Stimulated activated CD4-positive, alpha-beta T cell treated with anti-CD3 and anti-CD28 coated beads, Interleukin-15, amount 100 ng/mL, for 24 hours (primary cell): ENCODE measurements at regions not wholly inside any gene's neighbourhood (a gene's known extent, or its start where the extent isn't known, plus 50 kb on each side); places are given as distances from the start of the nearest gene placed in this dataset.

Source experiments
- DNase-seq: peaks from one replicate; pipeline ENCODE4 v3.0.0-alpha.2; 2020

DNA sequence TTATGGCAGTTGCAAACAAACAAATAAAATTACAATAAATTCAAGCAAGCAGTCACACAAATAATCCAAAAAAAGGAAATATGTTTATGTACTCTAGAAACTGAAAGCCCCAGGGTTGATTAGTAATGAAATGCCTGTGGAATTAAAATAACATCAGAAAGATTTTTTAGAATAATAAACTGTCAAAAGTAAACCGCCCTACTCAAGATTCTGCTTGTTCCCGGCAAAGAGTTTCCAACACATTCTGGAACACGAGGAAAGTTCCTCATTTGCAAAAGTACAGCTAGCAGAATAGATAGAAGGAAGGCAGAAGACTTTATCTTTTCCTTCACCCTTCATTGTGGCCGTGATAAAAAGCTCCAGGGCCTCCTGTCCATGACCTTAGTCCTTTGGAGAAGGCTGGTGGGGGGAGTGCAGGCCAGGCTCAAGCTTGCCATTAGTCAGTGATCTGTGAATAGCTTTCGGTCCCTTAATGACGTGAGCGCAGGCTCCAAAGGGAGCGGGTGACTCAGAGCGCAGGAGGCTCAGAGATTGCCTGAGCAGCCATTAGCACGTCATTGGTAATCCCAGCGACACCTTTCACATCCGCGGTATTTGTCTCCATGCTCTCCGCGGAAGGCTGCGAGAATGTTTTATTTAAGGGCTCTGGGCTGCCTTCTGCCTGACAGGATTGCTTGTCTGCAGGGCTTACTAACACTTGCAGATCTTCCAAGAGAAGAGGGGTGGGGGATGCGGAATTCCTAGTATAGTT, 458.3 kb downstream of the METTL15 start:
- peak; percentile 2 for DNase-seq

GRCh38 chr11:28559492-28559891, 451.3 kb downstream of the METTL15 start:
- no peak for DNase-seq

DNA sequence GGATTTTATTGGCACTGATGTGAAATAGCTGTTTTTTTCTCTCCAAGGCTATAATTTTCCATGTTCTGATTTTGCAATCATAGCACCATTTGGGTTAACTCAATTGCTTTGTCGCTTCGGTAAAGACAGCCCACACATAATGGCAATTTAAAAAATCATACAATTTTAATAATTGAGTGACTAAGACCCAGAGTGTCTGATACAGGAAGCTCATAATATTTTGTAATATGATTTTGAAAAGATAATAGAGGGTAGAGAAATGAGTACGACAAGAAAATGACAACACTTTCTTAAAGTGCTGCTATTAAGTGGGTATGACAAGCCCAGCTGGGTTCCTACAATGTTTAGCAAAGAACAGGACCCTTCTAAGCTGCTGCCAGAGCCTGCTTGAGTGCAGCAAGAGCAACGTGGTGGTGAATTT, 439.1 kb downstream of the METTL15 start:
- no peak for DNase-seq

DNA sequence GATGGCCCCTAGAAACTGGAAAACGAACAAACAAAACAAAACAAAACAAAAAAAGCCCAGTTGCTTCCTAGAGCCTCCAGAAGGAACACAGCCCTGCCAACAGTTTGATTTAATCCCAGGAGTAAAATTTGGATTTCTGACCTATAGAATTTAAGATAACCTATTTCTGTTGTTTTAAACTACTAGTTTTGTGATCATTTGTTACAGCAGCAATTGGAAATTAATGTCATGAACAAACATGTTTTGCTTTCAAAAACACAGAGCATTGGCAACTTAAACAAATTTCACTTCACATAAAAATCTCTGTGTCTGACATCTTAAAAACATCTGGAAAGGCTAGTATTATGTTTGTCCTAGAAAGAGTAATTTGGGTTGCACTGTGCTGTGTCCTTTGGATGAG, 437.3 kb downstream of the METTL15 start:
- no peak for DNase-seq

GRCh38 chr11:28542561-28542960, 434.4 kb downstream of the METTL15 start:
- DNase-seq, result no peak

GRCh38 chr11:28539239-28540030, 431.2 kb downstream of the METTL15 start:
- no peak for DNase-seq

DNA sequence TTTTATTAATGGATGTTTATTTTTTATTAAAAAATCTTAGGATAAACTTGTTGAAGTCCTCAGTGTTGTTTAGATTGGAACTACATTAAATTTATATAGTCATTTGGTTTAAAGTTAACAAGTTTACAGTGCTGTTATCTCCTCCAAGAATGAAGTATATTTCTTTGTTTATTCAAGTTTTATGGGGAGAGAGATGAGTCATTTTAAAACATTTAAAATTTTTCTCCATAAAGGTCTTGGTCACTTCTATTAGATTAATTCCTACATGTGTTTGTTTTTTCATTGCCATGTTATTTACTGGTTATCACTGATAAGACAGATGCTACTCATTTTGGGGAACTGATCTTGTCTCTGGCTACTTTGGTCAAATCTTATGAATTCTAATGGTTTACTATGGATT, 429.6 kb downstream of the METTL15 start:
- no peak for DNase-seq

DNA sequence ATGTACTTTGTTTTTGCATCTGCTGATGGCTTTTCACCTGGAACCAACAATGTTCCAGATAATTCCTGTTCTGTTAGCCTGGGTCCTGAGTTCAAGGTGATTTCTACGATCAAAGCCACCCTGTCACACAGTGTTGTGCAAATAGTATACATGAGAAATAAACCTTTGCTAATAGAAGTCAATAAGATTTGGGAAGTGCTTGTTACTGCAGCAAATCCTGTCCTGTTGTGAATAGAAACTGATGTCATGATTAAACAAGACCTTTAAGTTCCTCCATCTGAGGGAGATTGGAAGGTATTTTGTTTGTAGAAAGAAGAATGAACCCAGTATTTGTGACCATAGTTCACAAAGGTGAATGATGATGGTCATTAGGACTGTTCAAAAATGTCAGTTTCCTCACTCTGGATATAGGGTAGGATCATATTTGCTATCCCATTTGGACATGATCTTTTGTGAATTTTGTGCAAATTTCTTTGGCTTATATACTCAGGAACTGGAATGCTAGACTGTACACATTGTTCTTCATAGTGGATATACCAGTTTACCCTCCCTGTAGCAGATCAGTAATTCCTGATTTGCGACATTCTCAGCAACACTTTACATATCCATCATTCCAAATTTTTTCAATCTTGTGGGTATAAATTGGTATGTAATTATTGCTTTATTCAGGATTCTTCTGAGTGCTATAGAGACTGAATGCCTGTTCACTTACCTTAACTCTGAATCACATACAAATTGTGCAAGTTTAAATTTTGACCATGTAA, 428.5 kb downstream of the METTL15 start:
- DNase-seq, result no peak

DNA sequence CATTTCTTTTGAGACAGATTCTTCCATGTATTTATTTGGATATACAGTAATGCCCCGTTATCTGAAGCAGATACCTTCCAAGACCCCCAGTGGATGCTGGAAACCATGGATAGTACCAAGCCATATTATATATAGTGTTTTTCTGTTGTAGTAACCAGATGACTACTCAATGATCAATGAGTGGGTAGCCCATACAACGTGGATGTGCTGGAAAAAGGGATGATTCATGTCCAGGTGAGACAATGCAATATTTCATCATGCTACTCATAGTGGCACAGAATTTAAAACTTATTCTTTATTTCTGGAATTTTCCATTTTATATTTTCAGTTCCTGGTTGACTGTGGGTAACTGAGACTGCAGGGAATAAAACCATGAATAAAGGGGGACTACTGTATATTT, 427.5 kb downstream of the METTL15 start:
- DNase-seq, result no peak

GRCh38 chr11:28529540-28530410, 421.6 kb downstream of the METTL15 start:
- DNase-seq, result no peak

- DNase-seq, result no peak
These were observed 420.9 kb downstream of the METTL15 start for GRCh38 chr11:28529046-28529445.

GRCh38 chr11:28528217-28528616, 420.0 kb downstream of the METTL15 start:
- DNase-seq, result no peak

- no peak for DNase-seq
These were observed 418.2 kb downstream of the METTL15 start for GRCh38 chr11:28526406-28526751.

DNA sequence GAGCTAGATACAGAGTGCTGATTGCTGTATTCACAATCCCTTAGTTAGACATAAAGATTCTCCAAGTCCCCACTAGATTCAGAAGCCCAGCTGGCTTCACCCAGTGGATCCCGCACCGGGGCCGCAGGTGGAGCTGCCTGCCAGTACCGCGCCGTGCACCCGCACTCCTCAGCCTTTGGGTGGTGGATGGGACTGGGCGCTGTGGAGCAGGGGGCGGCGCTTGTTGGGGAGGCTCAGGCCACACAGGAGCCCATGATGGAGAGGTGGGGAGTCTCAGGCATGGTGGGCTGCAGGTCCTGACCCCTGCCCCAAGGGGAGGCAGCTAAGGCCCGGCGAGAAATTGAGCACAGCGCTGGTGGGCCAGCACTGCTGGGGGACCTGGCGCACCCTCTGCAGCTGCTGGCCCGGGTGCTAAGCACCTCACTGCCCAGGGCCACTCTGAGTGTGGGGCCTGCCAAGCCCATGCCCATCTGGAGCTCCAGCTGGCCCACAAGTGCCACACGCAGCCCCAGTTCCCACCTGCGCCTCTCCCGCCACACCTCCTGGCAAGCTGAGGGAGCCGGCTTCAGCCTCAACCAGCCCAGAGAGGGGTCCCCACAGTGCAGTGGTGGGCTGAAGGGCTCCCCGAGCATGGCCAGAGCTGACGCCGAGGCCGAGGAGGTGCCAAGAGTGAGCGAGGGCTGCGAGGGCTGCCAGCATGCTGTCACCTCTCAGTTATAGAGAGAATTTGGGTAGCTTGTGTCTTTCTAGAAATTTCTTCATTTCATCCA, 417.6 kb downstream of the METTL15 start:
- no peak for DNase-seq

GRCh38 chr11:28524098-28524497, 415.9 kb downstream of the METTL15 start:
- DNase-seq, result no peak

- no peak for DNase-seq
These were observed 412.9 kb downstream of the METTL15 start for GRCh38 chr11:28521075-28521474.

GRCh38 chr11:28520291-28520690, 412.1 kb downstream of the METTL15 start:
- no peak for DNase-seq

- DNase-seq, result no peak
These were observed 410.6 kb downstream of the METTL15 start for GRCh38 chr11:28518825-28519224.

- DNase-seq, result no peak
These were observed 409.4 kb downstream of the METTL15 start for GRCh38 chr11:28517621-28518020.

DNA sequence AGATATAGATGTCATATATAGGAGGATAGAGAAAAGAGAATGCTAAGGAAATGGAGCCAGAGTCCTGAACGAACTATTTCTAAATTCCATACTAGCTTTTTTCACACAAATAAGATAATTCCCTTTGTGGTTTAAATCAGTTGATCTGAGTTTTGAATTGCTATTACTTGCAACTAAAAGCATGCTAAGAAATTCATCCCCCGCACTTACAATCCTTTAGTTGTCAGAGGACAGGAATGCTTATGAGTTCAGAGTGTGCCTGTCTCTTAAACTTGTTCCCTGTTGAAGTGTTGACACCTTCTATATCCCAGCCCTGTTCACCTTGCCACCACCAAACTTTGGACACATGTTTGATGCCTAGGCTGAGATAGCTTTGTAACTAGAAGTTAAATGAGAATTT, 406.2 kb downstream of the METTL15 start:
- no peak for DNase-seq

DNA sequence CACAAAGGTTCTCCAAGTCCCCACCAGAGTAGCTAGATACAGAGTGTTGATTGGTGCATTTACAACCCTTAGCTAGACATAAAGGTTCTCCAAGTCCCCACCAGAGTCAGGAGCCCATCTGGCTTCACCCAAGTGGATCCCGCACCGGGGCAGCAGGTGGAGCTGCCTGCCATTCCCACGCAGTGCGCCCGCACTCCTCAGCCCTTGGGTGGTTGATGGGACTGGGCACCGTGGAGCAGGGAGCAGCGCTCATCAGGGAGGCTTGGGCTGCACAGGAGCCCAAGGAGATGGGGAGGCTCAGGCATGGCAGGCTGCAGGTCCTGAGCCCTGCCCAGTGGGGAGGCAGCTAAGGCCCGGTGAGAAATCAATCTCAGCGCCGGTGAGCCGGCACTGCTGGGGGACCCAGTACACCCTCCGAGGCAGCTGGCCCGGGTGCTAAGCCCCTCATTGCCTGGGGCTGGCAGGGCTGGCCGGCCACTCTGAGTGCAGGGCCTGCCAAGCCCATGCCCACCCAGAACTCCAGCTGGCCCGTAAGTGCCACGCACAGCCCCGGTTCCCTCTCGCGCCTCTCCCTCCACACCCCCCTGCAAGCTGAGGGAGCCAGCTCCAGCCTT, 404.1 kb downstream of the METTL15 start:
- no peak for DNase-seq
